Endothelial cell (in vitro differentiated cells): ENCODE measurements at regions not wholly inside any gene's neighbourhood (a gene's known extent, or its start where the extent isn't known, plus 50 kb on each side); places are given as distances from the start of the nearest gene placed in this dataset.
A peak's percentile ranks its signal among the peaks of the same experiment; 100 is the strongest.
"Not testable (repeated sequence)": the region's sequence is repeated elsewhere in the genome, so short reads cannot be mapped to it uniquely, and the experiment has no call there.

ENCODE experiments used
- DNase-seq: peaks from one replicate; pipeline ENCODE4 v3.0.0; 2021; ENCODE audit warnings: low spot score
- H3K27ac Mint-ChIP-seq: one replicate; pipeline ENCODE4 v1.8.0; 2021; ENCODE audit warnings: mixed read lengths, inconsistent platforms; ENCODE audit not compliant: unreplicated experiment
- H3K27me3 Mint-ChIP-seq: one replicate; pipeline ENCODE4 v1.8.0; 2021; ENCODE audit warnings: mild to moderate bottlenecking, moderate library complexity, mixed read lengths, inconsistent platforms; ENCODE audit not compliant: unreplicated experiment
- H3K36me3 Mint-ChIP-seq: one replicate; pipeline ENCODE4 v1.8.0; 2021; ENCODE audit warnings: mild to moderate bottlenecking, low read depth, mixed read lengths, inconsistent platforms; ENCODE audit not compliant: unreplicated experiment
- H3K4me1 Mint-ChIP-seq: one replicate; pipeline ENCODE4 v1.8.0; 2021; ENCODE audit warnings: mild to moderate bottlenecking, mixed read lengths, inconsistent platforms; ENCODE audit not compliant: unreplicated experiment
- H3K4me3 Mint-ChIP-seq: one replicate; pipeline ENCODE4 v1.8.0; 2021; ENCODE audit warnings: mild to moderate bottlenecking, mixed read lengths, inconsistent platforms; ENCODE audit not compliant: unreplicated experiment
- H3K9me3 Mint-ChIP-seq: one replicate; pipeline ENCODE4 v1.8.0; 2021; ENCODE audit warnings: mixed read lengths, inconsistent platforms; ENCODE audit not compliant: unreplicated experiment
- CTCF ChIP-seq: fragments of 200-600 bp; sonication (generic); IDR thresholded peaks from one replicate; pipeline ENCODE4 v1.5.0; 2021; ENCODE audit warnings: antibody characterized with exemption; ENCODE audit not compliant: unreplicated experiment

- Mint-ChIP-seq H3K27ac (no peak overlapping the region), H3K9me3 (no peaks in the 10 kb centered on the region), H3K27me3 (peaks cover 2% of the 10 kb centered on the region), H3K4me1 (no peaks in the 10 kb centered on the region), H3K36me3 (no peaks in the 10 kb centered on the region), H3K4me3 (no peak overlapping the region)
- no peak for DNase-seq
- no peak for TF ChIP-seq CTCF
These were observed 145.6 kb upstream of the CALCR start for GRCh38 chr7:93720106-93720505.

- Mint-ChIP-seq H3K4me3 (no peak overlapping the region), H3K36me3 (no peaks in the 10 kb centered on the region), H3K4me1 (no peaks in the 10 kb centered on the region), H3K27ac (no peak overlapping the region), H3K9me3 (no peaks in the 10 kb centered on the region), H3K27me3 (peaks cover 2% of the 10 kb centered on the region)
- no peak for DNase-seq
- TF ChIP-seq CTCF = no peak
These were observed 145.0 kb upstream of the CALCR start for GRCh38 chr7:93719546-93719945.

GRCh38 chr7:93717217-93717900, 142.8 kb upstream of the CALCR start:
- Mint-ChIP-seq H3K4me1 (no peaks in the 10 kb centered on the region), H3K36me3 (no peaks in the 10 kb centered on the region), H3K27ac (no peak overlapping the region), H3K4me3 (no peak overlapping the region), H3K27me3 (peaks cover 2% of the 10 kb centered on the region), H3K9me3 (no peaks in the 10 kb centered on the region)
- no peak for DNase-seq
- no peak for TF ChIP-seq CTCF

GRCh38 chr7:93715234-93715633, 140.7 kb upstream of the CALCR start:
- H3K4me3 Mint-ChIP-seq = no peak overlapping the region
- peaks cover 2% of the 10 kb centered on the region for H3K27me3 Mint-ChIP-seq
- H3K9me3 Mint-ChIP-seq = no peaks in the 10 kb centered on the region
- peak; percentile 75 for DNase-seq
- TF ChIP-seq CTCF = peak; percentile 68
- no peak overlapping the region for H3K27ac Mint-ChIP-seq
- H3K4me1 Mint-ChIP-seq = no peaks in the 10 kb centered on the region
- no peaks in the 10 kb centered on the region for H3K36me3 Mint-ChIP-seq

GRCh38 chr7:93711926-93712325, 137.4 kb upstream of the CALCR start:
- no peak overlapping the region for H3K27ac Mint-ChIP-seq

GRCh38 chr7:93708255-93708654, 133.7 kb upstream of the CALCR start:
- not testable (repeated sequence) for H3K27me3 Mint-ChIP-seq, H3K27ac Mint-ChIP-seq, H3K36me3 Mint-ChIP-seq, H3K4me3 Mint-ChIP-seq, DNase-seq, H3K4me1 Mint-ChIP-seq, H3K9me3 Mint-ChIP-seq

More at GRCh38 chr7:93711926-93712325, 137.4 kb upstream of the CALCR start:
- Mint-ChIP-seq H3K36me3 (no peaks in the 10 kb centered on the region), H3K4me3 (no peak overlapping the region), H3K27me3 (no peaks in the 10 kb centered on the region), H3K9me3 (no peaks in the 10 kb centered on the region), H3K4me1 (no peaks in the 10 kb centered on the region)
- TF ChIP-seq CTCF = no peak
- no peak for DNase-seq
